ENCODE measurements at regions not wholly inside any gene's neighbourhood (a gene's known extent, or its start where the extent isn't known, plus 50 kb on each side); places are given as distances from the start of the nearest gene placed in this dataset.

DNA sequence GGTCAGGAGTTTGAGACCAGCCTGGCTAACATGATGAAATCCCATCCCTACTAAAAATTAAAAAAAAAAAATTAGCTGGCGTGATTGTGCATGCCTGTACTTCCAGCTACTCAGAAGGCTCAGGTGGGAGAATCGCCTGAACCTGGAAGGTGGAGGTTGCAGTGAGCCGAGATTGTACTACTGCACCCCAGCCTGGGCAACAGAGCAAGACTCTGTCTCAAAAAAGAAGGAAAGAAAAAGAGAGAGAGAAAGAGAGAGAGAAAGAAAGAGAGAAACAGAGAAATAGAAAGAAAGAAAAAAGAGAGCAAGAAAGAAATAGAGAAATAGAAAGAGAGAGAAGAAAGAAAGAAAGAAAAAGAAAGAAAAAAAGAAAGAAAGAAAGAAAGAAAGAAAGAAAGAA lies 292.8 kb upstream of the KLF6 start:
- no peak for DNase-seq

DNA sequence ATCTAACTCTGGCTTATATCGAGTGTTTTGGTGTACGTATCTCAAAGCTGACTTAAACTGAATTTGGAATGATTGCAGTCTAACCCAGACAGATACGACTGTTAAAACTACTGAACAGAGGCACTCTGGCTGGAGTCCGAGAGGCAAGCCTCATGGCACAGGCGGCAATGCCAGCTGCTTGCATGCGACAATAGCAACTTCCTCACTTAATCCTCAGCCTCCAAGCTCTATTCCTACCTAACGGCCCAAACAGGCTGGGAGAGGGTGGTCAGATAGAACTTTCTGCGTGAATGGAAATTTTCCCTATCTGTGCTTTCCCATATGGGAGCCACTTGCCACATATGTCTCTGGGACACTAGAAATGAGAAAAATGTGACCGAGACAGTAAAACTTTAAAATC lies 292.0 kb upstream of the KLF6 start:
- DNase-seq, result no peak

DNA sequence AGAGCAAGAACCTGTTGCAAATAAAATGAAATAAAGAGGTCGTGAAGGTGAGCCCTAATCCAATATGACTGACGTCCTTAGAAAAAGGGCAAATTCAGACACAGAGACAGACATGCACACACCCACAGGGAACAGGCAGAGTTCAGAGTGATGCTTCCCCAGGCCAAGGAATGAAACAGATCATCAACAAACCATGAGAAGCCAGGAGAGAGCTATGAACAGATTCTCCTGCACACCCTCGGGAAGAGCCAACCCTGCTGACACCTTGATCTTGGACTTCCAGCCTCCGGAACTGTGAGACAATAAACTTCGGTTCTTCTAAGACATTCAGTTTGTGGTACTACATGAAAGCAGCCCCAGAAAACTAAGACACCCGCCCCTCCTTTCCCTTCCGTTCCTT lies 290.4 kb upstream of the KLF6 start:
- no peak for DNase-seq

DNA sequence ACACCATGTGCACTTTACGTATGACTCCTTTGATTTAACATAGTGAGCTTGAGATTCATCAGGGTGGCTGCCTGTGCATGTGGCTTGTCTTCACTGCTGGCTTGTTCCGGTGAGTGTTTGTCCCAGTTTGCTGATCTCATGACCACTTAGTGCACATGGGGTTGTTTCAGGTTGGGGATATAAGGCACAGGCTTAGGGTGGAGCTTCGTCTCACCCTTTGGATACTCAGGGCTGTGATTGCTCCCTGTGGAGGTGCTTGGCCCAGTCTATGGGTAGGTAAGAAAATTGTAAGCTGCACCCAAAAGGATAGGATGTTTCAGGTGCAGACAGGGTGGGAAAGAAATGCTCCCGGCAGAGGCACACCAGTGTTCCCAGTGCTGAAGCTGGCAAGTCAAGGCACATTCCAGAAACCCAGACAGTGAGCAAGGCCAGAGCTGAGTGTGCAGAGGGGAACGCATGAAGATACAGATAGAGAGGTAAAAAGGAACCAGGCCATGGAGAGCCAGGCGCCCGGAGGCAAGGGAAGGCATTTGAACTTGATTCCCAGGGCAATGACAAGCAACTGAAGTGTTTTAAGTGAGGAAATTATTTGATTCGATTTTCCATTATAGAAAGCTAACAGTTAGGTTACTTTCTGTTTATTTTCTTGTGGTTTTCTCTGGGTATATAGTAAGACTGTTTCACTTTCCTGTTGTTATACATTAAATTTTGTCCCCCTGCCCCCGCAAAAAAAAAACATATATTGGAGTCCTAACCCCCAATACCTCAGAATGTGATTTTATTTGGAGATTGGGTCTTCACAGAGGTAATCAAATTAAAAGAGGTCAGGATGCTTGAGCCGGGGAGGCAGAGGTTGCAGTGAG lies 289.8 kb upstream of the KLF6 start:
- no peak for DNase-seq

DNA sequence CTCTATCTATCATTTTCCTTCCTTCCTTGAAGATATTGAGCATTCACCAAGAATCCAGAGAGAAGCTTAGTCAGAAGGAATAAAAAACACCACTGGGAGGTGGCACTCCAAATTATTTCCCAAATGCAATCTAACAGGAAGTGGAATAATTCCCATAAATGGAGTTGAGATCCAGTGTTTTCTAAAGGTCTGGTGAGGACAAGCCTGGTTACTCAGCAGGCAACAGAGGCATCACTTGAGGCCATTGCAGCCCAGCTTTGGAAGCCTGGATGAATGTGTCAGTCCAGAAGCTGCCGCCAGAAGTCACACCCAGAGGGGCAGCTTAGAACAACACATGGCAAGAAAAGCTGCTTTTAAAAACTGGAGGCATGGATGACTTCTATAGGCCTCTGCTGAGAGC lies 288.9 kb upstream of the KLF6 start:
- DNase-seq, result no peak

DNA sequence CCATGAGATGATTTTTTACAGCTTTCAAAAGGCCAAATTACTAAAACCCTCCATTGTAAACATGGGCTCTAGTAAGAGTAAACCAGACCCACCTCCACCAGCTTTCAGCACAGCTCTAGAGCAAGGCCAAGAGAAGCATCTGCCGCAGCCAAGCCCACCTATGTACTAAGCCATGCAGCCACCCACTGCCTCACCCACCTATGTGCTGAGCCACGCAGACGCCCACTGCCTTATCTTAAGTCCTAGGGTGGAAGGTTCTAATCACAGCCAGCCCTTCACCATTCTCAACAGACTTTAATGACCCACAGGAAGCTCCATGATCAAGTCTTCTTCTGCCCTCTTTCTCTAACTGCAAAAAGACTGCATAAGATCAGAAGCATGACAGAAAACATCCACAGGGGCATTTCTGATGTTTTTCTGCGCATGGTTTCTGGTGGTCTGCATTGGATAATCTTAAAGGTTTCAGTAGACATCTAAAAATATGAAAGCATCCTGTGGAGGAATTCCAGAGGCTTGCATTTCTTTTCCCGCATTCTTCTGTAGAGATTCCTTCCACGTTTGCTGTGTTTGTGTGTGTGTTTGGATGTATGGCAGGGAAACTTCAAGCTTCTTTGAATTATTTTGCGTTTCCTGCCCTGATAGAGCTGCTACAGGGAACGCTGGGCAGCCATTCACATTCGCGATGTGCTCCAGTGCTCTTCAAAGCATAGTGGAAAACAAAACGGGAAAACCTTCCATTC lies 286.1 kb upstream of the KLF6 start:
- DNase-seq, result no peak

DNA sequence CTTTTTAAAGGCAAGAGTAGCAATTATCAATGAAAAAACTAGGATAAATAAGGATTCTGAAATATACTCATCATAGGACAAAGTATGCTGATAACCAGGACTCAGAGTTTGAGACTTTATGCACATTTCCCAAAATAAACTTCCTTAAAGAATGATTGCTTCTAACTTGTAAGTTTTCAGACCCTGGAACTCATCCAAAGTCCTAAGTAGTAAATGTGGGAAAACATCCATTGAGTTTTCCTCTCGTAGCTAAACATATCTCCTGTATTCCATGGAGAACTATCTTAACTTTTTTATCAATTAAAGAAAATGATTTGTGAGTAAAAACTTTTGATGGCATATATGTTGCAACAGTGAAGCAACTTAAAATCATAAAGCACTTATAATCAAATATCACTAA lies 285.2 kb upstream of the KLF6 start:
- DNase-seq, result no peak

DNA sequence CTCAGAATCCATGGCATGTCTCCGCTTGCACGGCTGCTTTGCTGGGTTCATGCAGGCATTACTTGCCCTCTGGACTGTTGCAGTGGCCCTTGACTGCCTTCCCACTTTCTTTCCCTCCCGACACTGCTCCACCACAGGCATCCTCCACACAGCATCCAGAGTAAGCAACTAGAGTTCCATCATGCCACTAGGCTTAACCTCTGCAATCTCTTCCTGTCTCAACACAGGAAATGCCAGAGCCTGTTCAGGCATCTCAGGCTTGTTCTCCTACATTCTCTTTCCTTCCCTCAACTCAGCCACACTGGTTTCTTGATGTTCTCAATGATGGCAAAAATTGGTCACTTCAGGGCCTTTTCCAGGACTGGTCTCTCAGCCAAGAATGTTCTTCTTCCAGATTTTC lies 284.5 kb upstream of the KLF6 start:
- no peak for DNase-seq

DNA sequence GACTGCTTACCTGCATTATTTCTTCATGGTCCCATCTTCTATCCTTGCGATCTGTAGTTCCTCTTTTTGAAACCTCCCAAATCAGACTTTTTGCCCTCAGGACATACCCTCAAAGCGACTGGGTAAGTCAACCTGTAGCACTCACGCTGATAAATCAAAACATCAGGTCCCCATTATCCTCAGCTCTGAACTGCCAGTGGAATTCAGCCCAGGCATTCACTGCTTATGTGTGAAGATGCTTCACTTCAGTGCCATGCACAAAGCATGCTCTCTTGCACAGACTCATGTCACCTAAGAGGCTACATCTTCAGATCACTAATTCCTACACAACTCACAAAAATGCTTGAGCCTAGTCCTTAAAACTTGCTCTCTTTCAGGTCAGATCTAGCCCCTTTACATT lies 283.6 kb upstream of the KLF6 start:
- DNase-seq, result no peak

DNA sequence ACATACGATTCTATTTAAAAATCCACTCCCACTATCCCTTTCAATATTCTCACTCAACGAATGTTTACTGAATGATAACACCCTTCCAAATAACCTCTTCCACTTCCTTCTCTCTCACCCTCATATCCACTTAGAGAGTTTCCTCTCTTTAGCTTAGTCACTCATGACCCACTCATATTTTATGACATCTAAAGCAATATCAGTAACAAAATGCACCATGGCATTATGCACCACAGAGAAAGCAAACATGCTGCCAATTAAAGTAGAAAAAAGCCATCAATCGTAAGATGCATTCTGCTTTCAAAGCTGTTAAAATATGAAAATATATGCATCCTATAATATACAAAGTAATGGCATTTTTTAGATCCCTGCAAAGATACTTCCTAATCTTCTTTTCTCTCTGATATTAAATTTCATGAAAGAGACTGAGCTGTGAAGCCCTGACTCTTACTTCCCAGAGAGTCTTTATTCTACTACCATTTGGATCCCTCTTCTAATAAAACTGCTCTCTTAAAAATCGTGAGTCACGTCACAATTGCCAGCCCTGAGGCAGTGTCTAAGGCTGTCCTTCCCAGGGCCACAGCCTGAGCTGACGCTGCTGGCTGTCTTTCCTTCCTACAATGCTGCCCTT lies 283.0 kb upstream of the KLF6 start:
- no peak for DNase-seq

DNA sequence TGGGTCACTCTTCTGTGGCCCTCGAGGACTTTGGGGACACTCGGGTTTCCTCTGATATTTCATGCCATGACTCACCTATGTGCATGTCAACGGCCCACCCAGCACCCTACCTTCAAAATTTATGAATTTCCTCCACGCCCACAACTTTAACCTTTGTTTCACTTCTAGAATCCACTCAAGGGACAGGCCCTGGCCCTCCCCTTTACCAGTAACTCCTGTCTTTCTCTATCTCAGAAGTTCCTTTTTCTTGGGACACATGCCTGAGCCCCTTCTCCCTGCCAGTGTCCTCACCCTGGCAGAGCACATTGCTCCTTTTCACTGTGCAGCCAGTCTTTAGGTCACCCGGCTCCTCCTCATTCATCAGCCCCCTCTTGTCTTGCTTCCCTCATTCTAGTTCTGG lies 282.5 kb upstream of the KLF6 start:
- no peak for DNase-seq

DNA sequence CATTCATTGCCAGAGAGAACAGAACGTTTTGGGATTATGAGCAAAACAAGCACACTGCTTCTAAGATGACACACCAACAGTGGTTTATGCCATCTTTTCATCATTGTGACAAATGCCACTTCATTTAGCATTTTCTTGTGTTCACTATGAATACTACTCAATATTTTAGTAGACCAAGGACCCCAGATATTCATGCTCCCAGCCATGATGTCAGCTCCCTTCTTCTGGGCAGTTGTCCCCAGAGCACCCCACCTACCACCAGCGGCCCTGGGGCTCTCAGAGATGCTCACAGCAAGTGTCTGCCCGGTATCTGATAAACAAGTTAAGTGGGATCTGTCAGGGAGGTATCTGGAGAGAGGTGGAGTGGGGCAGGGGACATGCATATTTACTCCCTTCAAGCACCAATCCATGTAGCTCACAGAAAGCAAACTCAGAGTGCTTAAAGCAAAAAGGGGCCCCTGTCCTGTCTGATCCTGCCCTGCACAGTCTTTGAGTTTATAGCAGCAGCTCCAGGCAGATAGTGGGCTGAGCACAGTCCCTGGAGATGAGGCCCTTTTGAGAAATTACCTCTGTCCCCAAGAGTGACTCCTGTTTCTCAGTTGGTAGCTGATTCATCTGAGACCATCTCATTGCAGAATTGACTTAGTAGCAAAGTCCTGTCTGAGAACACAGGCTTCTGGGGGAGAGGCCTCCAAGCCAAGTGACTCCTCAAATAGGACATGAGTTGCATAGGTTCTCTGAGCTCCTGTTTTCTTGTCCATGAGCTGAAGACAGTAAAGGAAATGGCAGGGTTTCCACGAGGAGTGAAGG lies 281.8 kb upstream of the KLF6 start:
- no peak for DNase-seq

DNA sequence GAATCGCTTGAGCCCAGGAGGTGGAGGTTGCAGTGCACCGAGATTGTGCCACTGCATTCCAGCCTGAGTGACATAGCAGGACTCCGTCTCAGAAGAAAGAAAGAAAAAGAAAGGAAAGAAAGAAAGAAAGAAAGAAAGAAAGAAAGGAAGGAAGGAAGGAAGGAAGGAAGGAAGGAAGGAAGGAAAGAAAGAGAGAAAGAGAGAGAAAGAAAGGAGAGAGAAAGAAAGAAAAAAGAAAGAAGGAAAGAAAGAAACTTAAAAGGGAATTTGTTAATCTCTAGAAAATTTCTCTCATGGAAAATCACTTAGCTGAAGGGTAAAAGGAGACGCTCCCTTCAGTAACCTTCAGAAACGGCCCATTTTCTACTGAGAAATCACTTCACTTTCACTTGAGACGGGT lies 279.5 kb upstream of the KLF6 start:
- DNase-seq, result no peak

DNA sequence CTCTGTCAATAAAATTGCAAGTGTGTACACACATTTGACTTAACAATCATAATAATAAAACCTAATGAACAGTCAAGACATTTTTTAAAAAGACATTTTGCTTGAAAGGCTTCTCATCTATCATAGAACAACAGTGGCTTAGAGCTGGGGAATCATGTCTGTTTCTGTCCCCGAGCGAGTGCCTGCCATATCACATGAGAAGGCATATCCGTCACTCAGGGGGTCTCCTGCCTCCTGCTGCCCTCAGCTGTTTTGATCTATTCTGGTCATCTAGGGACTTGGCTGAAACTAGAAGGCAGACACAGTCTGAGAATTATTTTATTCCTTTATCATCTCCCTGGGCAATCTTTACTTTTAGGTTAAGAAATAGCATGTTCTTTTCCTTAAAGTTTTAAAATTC lies 278.7 kb upstream of the KLF6 start:
- DNase-seq, result no peak

DNA sequence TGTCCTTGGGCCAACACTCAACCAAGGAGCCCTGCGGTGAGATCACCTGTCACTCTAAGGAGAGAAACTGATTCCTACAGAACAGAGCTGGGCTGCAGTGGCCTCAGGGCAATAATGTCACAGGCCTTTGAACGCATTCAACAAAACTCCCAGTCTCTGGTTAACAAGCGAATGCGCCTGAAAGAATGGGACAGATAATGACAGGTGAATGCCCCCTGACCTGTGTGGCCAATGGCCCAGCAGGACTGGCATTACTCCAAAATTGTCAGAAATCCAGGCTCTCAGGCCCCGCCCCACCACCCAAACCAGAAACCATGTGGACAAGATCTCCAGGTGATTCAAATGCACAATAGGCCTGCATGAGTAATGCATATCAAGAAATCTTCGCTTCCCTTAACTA lies 277.7 kb upstream of the KLF6 start:
- no peak for DNase-seq

DNA sequence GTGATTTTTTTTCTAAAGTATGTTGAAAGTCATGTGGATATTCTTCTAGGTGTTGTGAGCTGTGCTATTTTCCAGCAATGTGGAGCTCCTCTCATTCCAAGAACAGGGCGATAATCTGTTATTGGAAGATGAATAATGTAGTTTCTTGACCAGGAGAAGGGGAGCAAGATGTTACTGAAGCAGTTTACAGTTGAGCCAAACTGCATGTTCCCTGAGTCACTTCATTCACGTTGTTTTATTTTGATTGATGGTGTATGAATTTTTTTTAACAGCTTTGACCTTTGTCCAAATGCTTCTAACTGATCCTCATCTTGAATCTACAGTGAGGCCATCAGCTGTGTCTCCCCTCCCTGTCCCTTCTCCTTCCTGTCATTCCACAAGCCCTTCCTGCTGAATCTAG lies 277.1 kb upstream of the KLF6 start:
- DNase-seq, result no peak

DNA sequence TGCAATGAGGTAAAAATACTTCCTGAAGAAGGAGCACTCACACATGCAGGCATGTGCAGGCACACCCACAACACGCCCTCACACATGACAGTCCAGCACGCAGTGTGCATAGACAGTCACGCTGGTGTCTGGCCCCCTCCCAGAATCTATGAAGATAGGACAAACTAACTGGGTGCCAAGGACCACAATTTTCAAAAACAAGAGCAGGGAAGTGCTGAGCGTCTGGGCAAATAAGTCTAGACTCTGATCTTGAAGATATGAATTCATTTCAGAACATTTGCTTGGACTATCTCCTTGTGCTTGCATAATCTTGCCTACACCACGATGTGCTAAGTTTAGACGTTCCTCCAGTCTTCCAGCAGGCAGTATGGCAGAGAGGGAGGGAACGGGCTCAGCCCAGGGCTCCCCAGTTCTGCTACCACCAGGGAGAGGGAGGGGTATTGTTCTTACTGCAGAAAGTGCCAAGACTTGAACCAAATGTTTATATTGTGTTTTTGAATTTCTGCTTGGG lies 276.5 kb upstream of the KLF6 start:
- no peak for DNase-seq

DNA sequence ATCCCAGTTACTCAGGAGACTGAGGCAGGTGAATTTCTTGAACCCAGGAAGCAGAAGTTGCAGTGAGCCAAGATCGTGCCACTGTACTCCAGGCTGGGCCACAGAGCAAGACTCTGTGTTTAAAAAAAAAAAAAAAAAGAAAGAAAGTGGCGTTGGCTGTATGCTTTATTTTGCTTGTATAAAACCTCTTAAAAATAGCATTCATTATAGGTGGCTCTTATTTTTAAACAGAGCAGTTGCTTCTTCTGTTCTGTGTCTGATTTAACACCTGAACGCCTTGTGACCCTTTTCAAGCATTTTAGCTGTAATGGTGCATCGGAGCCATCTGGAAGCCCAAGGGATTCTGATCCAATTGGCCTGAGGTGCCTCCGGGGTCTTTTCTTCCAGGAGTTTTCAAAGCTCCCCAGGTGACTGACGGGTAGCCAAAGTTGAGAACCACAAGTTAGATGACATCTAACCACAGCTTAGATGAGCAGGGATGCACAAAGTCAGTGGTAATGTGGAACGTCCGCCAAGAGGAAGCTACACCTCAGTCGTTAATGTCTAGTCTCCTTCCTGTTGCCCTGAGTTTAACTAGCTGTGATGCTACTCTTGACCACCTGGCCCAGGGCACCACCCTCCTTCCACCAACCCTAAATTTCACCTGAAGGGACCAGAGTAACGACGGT lies 274.6 kb upstream of the KLF6 start:
- no peak for DNase-seq

DNA sequence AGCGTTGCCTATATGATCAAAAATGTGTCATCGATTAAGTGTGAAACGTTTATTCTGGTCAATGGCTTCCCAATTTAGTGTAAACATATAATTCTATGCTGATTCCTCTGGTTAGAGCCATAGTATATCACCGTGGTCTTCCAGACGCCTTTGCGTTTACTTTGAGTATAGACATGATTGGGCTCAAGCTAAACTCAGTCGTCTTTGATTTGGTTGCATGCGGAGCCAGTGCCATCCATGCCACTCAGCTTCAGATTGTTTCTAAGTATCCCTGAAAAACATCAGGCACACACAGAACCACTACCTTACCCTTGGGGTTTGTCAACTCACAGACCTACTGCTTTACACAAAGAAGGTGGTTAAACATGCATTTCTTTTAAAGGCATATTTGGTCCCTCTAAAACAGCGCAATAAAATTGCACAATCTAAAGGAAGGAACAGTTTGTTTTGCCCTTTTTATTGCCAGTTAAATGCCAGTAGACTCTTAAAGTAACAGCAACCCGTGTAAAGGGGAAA lies 273.6 kb upstream of the KLF6 start:
- DNase-seq, result no peak

DNA sequence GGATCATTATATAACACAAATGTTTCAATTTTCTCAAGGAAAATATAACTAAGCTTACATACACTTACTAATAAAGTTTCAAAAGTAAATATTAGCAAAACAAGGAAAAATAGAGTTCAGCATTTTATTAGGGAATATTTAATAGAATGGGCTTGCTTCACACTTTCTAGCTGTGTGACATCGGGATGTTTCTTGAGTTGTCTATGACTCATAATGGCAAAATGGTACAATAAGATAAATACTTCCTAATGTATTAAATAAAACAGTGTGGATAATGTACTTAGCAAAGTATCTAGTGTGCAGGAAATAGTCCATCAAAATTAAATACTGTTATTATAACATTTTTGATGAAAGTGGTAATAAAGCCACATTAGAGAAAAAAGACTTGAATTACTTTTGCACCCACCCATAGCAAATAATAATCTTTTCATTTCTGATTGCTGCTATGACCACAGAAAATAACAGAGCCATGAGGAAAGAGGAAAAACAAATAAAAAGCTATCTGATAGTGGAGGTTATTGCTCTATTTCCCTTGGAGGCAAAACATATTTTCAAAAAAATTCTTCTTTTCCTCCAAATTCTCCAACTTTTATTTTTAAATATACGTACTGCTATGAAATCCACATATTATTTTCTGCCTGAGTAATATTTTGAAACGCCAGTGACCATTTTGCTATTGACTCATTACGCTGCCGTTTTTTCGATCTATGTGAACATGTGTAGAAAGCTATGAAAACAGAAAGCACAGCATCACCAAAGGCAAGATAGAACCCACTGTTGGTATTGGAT lies 272.9 kb upstream of the KLF6 start:
- no peak for DNase-seq

All from right lung (tissue), 2 donors.